Neural cell (in vitro differentiated cells): ENCODE measurements at regions not wholly inside any gene's neighbourhood (a gene's known extent, or its start where the extent isn't known, plus 50 kb on each side); places are given as distances from the start of the nearest gene placed in this dataset.

Experiments
- H2AFZ ChIP-seq: fragments of 200-600, 300-800 bp; sonication (generic), shearing (Covaris generic); 2 replicates; pipeline ENCODE4 v1.6.0; 2014; ENCODE audit warnings: low read depth, mild to moderate bottlenecking, antibody characterized with exemption, low read length, moderate library complexity
- H3F3A ChIP-seq: fragments of 200-600 bp; shearing (Covaris generic); 2 replicates; pipeline ENCODE4 v1.6.1; 2016; ENCODE audit warnings: mild to moderate bottlenecking, moderate library complexity, mixed read lengths, antibody characterized with exemption, low read length; ENCODE audit not compliant: insufficient read depth, poor library complexity, severe bottlenecking
- H3K27ac ChIP-seq: fragments of 200-600, 300-800 bp; sonication (generic), shearing (Covaris generic); 2 replicates; pipeline ENCODE4 v1.5.1; 2014; ENCODE audit warnings: mild to moderate bottlenecking, low read length, moderate library complexity
- H3K27me3 ChIP-seq: fragments of 300-800, 200-600 bp; sonication (generic), shearing (Covaris generic); 2 replicates; pipeline ENCODE4 v1.6.0; 2014; ENCODE audit warnings: mild to moderate bottlenecking, low read depth, low read length, moderate library complexity; ENCODE audit not compliant: insufficient read depth
- H3K36me3 ChIP-seq: fragments of 300-800, 200-600 bp; sonication (generic), shearing (Covaris generic); 2 replicates; pipeline ENCODE4 v1.5.1; 2014; ENCODE audit warnings: mild to moderate bottlenecking, antibody characterized with exemption, low read length, moderate library complexity; ENCODE audit not compliant: insufficient read depth
- H3K4me2 ChIP-seq: fragments of 300-800, 200-600 bp; sonication (generic), shearing (Covaris generic); 2 replicates; pipeline ENCODE4 v1.6.0; 2014; ENCODE audit warnings: mild to moderate bottlenecking, low read length
- H3K4me3 ChIP-seq: fragments of 300-800, 200-600 bp; sonication (generic), shearing (Covaris generic); 2 replicates; pipeline ENCODE4 v1.5.1; 2014; ENCODE audit warnings: mild to moderate bottlenecking, low read length, moderate library complexity
- H3K79me2 ChIP-seq: fragments of 200-600 bp; shearing (Covaris generic); replicated peaks from 2 replicates; pipeline ENCODE4 v1.6.0; 2014; ENCODE audit warnings: mild to moderate bottlenecking, low read length, moderate library complexity; ENCODE audit not compliant: insufficient read depth
- H3K9ac ChIP-seq: fragments of 300-800, 200-600 bp; sonication (generic), shearing (Covaris generic); 2 replicates; pipeline ENCODE4 v1.6.1; 2016; ENCODE audit warnings: mild to moderate bottlenecking, low read length, mixed read lengths
- H3K9me2 ChIP-seq: fragments of 200-600 bp; shearing (Covaris generic); 2 replicates; pipeline ENCODE4 v1.6.1; 2016; ENCODE audit warnings: mild to moderate bottlenecking, low read length, mixed read lengths; ENCODE audit not compliant: insufficient read depth
- H3K9me3 ChIP-seq: fragments of 200-600, 300-800 bp; sonication (generic), shearing (Covaris generic); 2 replicates; pipeline ENCODE4 v1.6.1; 2016; ENCODE audit warnings: mild to moderate bottlenecking, mixed run types, low read length, moderate library complexity, mixed read lengths
- H4K20me1 ChIP-seq: fragments of 200-600 bp; shearing (Covaris generic); 2 replicates; pipeline ENCODE4 v1.6.1; 2016; ENCODE audit warnings: mild to moderate bottlenecking, mixed run types; ENCODE audit not compliant: insufficient read depth
- CTCF ChIP-seq: fragments of 450-650 bp; IDR thresholded peaks from 2 replicates; pipeline ENCODE4 v1.5.1; 2014; ENCODE audit warnings: antibody characterized with exemption, mild to moderate bottlenecking, moderate library complexity; ENCODE audit not compliant: poor library complexity, severe bottlenecking
- EP300 ChIP-seq: fragments of 450-650 bp; conservative IDR thresholded peaks from 2 replicates; pipeline ENCODE4 v1.6.1; 2014; ENCODE audit warnings: antibody characterized with exemption, mild to moderate bottlenecking, moderate library complexity; ENCODE audit not compliant: poor library complexity, severe bottlenecking
- EZH2 ChIP-seq: fragments of 200-600, 300-800 bp; shearing (Covaris generic), sonication (generic); IDR thresholded peaks from 2 replicates; pipeline ENCODE4 v1.6.1; 2014; ENCODE audit warnings: antibody characterized with exemption, low read length, borderline replicate concordance, mild to moderate bottlenecking; ENCODE audit not compliant: insufficient read depth, poor library complexity, severe bottlenecking
- MXI1 ChIP-seq: fragments of 450-650 bp; conservative IDR thresholded peaks from 2 replicates; pipeline ENCODE4 v1.6.1; 2014; ENCODE audit warnings: antibody characterized with exemption, mild to moderate bottlenecking; ENCODE audit not compliant: poor library complexity, severe bottlenecking
- POLR2AphosphoS5 ChIP-seq: IDR thresholded peaks from 2 replicates; pipeline ENCODE4 v1.6.1; 2012
- RAD21 ChIP-seq: fragments of 450-650 bp; conservative IDR thresholded peaks from 2 replicates; pipeline ENCODE4 v1.6.1; 2014; ENCODE audit warnings: antibody characterized with exemption, mild to moderate bottlenecking, moderate library complexity
- REST ChIP-seq: IDR thresholded peaks from 2 replicates; pipeline ENCODE4 v1.6.1; 2012; ENCODE audit warnings: borderline replicate concordance
- SMC3 ChIP-seq: fragments of 450-650 bp; conservative IDR thresholded peaks from 2 replicates; pipeline ENCODE4 v1.6.1; 2014; ENCODE audit warnings: antibody characterized with exemption, mild to moderate bottlenecking, moderate library complexity; ENCODE audit not compliant: poor library complexity
- TAF1 ChIP-seq: IDR thresholded peaks from 2 replicates; pipeline ENCODE4 v1.6.1; 2012; ENCODE audit warnings: low read depth

DNA sequence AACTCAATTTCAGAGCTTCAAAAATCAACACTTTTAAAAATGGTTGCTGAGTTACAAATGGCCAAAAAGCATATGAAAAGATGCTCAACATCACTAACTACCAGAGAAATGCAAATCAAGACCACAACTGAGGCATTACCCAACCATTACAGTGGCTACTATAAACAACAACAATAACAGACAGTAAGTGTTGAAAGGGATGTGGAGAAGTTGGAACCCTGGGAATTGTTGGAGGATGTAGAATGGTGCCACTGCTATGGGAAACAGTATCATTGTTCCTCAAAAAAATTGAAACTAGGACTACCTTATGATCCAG lies 173.3 kb upstream of the SPRED2 start:
- H3K9me3 ChIP-seq = no peaks in the 10 kb centered on the region
- no peaks in the 10 kb centered on the region for H3K9me2 ChIP-seq
- no peak overlapping the region for H3K27ac ChIP-seq
- no peak overlapping the region for H2AFZ ChIP-seq
- no peaks in the 10 kb centered on the region for H3K36me3 ChIP-seq
- H3K4me2 ChIP-seq = no peak overlapping the region
- no peak overlapping the region for H3K4me3 ChIP-seq
- no peak overlapping the region for H3K9ac ChIP-seq
- H4K20me1 ChIP-seq = no peaks in the 10 kb centered on the region
- TF ChIP-seq CTCF = no peak
- TF ChIP-seq EZH2 = no peak
- no peak for TF ChIP-seq RAD21
- no peak for TF ChIP-seq TAF1
- H3F3A ChIP-seq = no peaks in the 10 kb centered on the region
- H3K27me3 ChIP-seq = no peaks in the 10 kb centered on the region
- H3K79me2 ChIP-seq = no peaks in the 10 kb centered on the region

GRCh38 chr2:65605058-65605742 lies 172.8 kb upstream of the SPRED2 start:
- no peaks in the 10 kb centered on the region for H3K9me2 ChIP-seq
- H3K9ac ChIP-seq = no peak overlapping the region
- H3K4me3 ChIP-seq = no peak overlapping the region
- no peak overlapping the region for H3K4me2 ChIP-seq
- H2AFZ ChIP-seq = no peak overlapping the region
- no peaks in the 10 kb centered on the region for H4K20me1 ChIP-seq
- no peaks in the 10 kb centered on the region for H3K9me3 ChIP-seq
- TF ChIP-seq TAF1 = no peak
- no peak for TF ChIP-seq SMC3
- TF ChIP-seq EZH2 = no peak
- TF ChIP-seq EP300 = no peak
- TF ChIP-seq MXI1 = no peak
- TF ChIP-seq RAD21 = no peak
- TF ChIP-seq CTCF = no peak
- no peak for TF ChIP-seq REST
- TF ChIP-seq POLR2AphosphoS5 = no peak
- H3K36me3 ChIP-seq = no peaks in the 10 kb centered on the region
- no peak overlapping the region for H3K27ac ChIP-seq
- H3F3A ChIP-seq = no peaks in the 10 kb centered on the region
- H3K27me3 ChIP-seq = no peaks in the 10 kb centered on the region
- no peaks in the 10 kb centered on the region for H3K79me2 ChIP-seq
